ENCODE measurements at regions not wholly inside any gene's neighbourhood (a gene's known extent, or its start where the extent isn't known, plus 50 kb on each side); places are given as distances from the start of the nearest gene placed in this dataset.

DNA sequence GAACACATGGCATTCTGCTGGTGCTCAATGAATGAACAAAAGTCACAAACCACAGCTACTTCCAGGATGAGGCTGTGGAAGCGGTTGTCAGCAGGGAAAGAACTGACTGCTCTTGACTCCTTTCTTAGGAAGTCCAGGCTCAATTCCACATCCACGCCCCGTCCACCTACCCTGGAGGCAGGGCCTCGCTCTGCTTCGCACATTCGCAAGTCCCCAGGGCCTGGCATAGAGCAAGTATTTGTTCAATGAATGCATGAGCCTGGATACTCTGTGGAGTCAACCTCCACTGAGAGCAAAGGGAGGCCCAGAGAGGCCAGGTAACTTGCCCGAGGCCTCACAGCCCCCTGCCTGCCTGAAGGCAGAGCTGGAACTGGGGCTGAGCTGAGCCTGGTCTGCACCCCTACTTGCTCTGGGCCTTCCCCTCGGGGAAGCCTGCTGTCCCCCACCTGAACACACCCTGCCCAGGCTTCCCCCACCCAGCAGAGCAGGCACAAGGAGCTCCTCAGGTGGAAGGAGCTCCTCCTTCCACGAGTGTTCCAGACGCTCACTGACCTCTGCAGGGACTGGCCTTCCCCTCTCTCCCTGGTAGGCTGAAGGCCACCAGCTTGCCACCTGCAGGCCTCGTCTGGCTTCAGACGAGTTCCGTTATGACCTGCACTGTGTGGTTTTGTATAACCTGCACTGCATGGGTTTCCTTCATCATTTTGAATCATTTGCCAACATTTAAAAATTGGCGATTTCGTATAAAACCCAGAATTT is 119.3 kb upstream of the PTPN1 start:
- DNase-seq (ENCODE audit: low read depth in 2 of 2), result no peak

DNA sequence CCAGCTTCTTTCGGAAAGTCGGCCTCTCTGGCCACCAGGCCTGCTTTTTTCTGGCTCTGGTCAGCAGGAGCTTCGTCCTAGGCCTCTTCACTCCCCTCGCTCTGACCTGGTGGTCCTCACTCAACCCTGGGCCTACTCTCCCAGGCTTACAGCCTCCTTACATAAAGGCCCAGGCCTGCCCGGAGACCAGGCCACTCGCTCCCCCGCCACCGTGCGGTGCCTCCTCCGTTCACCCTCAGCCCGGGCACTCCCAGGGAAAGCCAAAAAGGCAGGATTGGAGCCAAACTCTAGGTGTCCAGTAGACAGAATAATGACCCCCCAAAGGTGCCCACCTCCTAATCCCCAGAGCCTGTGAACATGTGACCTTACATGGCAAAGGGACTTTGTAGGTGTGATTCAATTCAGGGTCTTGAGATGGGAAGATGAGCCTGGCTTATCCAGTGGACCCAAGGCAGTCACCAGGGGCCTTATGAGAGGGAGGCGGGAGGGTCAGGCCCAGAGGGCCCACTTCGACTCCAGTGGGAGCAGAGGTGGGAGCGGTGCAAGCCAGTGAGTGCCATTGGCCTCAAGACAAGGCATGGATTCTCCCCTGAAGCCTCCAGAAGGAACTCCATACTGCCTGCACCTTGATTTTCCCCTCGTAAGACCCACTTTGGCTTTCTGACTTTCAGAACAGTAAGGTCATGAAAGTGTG is 118.6 kb upstream of the PTPN1 start:
- DNase-seq (ENCODE audit: low read depth in 2 of 2), result no peak

DNA sequence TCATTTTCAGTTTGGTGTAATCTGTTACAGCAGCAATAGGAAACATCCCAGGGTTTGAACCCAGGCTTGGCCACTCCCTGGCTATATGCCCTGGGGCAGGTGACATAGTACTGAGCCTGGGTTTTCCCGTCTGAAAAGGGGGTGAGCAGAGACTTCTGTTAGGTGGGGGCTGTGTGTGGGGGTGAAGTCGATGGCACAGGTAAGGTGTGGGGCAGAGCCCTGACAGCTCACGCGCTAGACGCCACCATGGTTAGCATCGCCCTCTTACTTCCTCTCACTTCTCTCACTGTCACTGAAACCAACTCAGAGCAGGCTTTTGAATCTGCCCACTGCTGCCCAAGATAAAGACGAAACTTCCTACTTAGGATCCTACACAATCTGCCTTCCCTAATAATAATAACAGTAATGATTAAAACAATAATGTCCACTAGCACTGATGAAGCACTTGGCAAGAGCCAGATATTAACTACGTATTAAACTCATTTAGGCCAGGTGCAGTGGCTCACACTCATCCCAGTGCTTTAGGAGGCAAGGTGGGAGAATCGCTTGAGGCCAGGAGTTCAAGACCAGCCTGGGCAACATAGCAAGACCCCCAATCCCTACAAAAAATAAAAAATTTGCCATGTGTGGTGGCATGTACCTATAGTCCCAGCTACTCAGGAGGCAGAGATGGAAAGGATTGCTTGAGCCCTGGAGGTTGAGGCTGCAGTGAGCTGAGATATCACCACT is 117.9 kb upstream of the PTPN1 start:
- DNase-seq (ENCODE audit: low read depth in 2 of 2), result peak; percentile 12 to 27

DNA sequence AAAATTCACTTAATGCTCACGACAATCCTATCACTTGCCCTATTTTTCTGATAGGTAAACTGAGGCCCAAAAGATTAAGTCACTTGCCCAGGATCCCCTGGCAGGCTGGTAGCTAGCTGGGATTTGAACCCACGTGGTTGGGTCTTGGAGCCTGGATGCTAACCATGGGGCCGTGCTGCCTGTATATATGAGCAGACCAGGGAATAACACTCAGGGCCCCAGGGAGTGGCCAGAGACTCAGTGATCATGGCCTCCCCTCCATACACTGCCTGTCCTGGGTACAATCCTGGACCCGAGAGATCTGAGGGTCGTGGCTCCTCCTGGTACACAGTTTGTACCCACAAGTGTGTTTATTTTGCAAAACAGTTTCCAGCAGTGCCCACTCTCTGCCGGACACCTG is 116.9 kb upstream of the PTPN1 start:
- no peak for DNase-seq (ENCODE audit: low read depth in 2 of 2)

DNA sequence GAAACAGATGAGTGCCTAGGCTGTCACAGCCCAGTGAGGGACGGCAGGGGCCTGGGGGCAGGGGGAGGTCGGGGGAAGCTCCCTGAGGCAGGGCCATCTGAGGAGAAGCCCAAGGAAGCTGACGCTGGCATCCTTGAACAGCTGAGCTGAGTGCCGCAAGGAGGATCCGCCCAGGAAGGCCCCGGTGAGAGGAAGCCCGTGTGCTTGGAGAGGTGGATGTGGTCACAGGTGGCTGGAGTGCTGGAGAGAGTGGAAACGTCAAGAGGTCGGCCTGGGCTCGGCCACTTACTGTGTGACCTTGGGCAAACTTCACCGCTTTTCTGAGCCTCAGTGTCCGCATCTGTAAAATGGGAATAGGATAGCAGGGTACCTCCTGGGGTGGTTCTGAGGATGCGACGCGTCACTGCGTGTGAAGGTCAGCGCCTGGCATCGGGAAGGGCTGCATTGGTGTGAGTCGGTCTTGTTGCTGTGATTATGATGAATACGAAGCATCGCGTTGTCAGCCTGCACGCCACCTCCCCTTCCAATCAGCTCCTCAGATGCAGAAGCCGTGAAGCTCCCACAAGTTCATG is 116.1 kb upstream of the PTPN1 start:
- DNase-seq (ENCODE audit: low read depth in 2 of 2), result no peak

- no peak for DNase-seq (ENCODE audit: low read depth in 2 of 2)
These were observed 115.6 kb upstream of the PTPN1 start for GRCh38 chr20:50394569-50394968.

- no peak for DNase-seq (ENCODE audit: low read depth in 2 of 2)
These were observed 114.9 kb upstream of the PTPN1 start for GRCh38 chr20:50395251-50395729.

- DNase-seq (ENCODE audit: low read depth in 2 of 2), result no peak
These were observed 114.2 kb upstream of the PTPN1 start for GRCh38 chr20:50395914-50396488.

- no peak for DNase-seq (ENCODE audit: low read depth in 2 of 2)
These were observed 113.6 kb upstream of the PTPN1 start for GRCh38 chr20:50396623-50397022.

- DNase-seq (ENCODE audit: low read depth in 2 of 2), result no peak
These were observed 113.1 kb upstream of the PTPN1 start for GRCh38 chr20:50397058-50397457.

DNA sequence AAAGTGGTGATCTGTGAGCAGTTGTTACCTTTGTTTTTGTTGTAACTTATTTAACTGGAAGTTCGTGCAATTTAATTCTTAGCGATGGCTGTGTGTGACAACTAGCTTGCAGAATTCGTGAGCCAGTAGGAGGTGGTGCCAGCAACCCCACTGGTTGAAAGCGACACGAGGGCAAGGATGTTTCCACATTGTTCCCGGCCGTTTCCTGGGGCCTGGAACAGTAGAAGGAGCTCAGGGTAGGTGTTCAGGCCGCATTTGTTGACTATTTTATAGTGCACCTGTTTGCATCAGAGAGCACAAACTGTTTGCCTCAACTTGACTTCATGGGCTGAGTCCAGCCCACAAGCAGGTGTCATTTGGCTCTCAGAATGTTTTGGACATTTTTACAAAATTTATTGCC is 112.1 kb upstream of the PTPN1 start:
- no peak for DNase-seq (ENCODE audit: low read depth in 2 of 2)

DNA sequence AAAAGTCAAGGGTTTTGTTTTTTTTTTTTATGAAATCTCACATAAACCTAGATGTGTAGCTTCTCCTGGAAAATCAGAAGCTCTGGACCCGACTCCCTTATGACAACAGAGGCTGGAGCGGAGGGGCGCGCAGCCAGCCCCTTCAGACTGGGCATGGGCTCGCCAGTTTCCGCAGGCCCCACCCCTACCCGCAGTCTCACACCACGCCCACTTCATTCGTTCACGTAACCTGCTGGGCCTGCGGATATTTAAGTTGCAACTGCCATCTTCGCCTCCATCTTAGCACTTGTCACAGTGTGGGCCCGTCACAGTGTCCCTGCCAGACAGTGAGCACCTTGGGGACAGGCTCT is 111.7 kb upstream of the PTPN1 start:
- DNase-seq (ENCODE audit: low read depth in 2 of 2), result no peak

DNA sequence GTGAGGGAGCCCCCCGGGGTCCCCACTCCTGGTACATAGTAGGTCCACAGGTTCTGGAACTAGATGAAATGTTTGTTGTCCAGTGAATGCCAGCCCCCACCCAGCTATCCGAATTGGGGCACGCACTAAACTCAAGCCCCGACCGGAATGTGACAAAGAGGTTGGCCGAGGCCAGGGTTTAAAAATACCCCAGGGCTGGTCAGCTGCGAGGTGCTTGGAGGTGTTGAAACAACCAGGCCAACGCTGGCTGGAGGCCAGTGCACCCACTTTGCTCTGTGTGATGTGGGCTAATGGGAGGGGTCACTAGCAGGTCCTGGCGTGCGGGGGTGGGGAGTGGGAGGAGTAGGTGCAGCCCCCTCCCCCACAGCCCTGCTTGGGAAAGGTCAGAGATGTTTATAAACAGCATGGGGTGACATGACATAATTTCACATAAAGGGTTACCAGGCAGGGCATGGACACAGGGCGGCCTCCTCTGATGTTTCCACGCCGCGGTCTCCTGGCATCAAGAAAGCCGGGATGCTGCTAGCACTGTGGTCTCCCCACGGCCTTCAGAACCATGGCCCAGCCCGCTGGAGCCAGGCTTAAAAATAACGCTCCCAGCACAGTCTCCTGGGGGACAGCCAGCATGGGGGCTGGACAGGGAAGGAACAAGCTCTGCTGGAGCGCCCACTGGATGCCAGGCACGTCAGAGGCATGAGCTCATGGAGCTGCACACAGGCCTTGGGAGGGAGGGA is 111.2 kb upstream of the PTPN1 start:
- no peak for DNase-seq (ENCODE audit: low read depth in 2 of 2)

DNA sequence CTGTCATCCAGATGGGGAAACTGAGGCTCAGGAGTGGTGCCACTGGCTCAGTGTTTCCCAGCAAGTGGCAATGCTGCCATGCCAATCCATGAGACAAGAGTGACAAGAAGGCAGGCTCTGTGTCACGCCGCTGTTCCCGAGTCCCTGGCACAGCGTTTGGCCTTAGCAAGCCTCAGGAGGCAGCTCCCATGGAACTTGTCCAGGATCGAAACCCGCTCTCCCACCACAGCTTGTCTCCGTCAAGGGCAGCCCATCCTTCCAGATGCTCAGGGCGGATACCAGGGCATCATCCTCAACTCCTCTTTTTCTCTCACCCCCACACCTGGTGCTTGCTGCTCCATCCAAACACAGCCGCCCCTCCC is 110.6 kb upstream of the PTPN1 start:
- DNase-seq (ENCODE audit: low read depth in 2 of 2), result no peak

- DNase-seq (ENCODE audit: low read depth in 2 of 2), result no peak
These were observed 110.1 kb upstream of the PTPN1 start for GRCh38 chr20:50399917-50400704.

DNA sequence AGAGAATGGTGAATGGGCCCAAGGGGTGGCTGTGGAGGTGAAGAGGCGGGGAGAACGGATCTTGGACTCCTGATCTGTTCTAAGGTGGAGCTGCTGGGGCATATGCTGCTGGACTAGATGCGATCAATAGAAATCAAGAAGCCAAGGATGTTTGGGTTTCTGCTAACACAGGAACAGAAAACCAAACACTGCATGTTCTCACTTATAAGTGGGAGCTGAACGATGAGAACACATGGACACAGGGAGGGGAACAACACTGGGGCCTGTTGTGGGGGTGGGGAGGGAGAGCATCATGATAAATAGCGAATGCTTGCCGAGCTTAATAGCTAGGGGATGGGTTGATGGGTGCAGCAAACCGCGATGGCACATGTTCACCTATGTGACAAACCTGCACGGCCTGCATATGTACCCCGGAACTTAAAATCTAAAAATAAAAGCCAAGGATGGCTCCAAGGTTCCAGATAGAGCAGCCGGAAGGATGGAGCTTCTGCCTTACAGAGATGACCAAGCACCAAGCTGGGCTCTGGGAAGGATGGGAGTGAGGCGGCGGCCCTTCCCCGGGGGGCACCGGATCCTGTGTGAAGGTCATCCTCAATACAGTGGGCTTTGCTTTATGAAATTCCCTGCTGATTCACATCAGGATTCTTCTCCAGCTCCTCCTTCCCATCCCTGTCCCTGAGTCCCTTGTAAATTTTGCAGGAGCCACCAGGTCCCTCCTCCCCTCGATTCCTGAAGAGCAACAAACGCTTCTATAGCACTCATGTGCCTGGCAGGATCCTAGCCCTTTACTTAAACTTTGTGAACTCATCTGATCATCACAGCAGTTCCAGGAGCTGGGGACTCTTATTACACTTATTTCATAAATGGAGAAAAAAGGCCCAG is 109.2 kb upstream of the PTPN1 start:
- DNase-seq (ENCODE audit: low read depth in 2 of 2), result no peak

- DNase-seq (ENCODE audit: low read depth in 2 of 2), result no peak
These were observed 108.4 kb upstream of the PTPN1 start for GRCh38 chr20:50401587-50402418.

GRCh38 chr20:50403565-50404418 is 106.4 kb upstream of the PTPN1 start:
- no peak for DNase-seq (ENCODE audit: low read depth in 2 of 2)

Measured in stimulated activated CD8-positive, alpha-beta memory T cell treated with anti-CD3 and anti-CD28 coated beads, Interleukin-15, amount 100 ng/mL, for 48 hours (primary cell).